ENCODE measurements at regions not wholly inside any gene's neighbourhood (a gene's known extent, or its start where the extent isn't known, plus 50 kb on each side); places are given as distances from the start of the nearest gene placed in this dataset.

DNA sequence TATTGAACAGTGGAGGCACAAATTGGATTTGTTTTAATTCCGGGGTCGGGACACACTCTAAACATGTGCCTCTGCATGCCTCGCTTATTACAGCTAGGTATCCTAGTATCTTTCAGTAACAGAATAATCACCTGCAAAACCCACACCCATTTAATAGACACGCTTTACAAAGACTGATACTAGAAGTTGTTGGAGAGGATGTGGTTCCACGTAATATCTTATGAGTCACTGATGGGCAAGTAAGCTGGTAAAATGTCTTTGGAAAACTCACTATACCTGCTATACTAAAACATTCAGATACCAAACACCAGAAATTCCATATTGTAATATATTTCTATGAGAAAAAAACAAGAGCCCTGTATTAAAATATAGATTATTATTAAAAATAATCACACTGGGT, 84.0 kb downstream of the GGTLC2 start:
- TF ChIP-seq CTCF (IDR thresholded peaks at IDR 0.05) (no peak), EZH2 (IDR thresholded peaks at IDR 0.05) (no peak)

All from neural progenitor cell (in vitro differentiated cells).